CD4-positive, alpha-beta T cell treated with Interleukin-4 for 1 hour (primary cell): ENCODE measurements at regions not wholly inside any gene's neighbourhood (a gene's known extent, or its start where the extent isn't known, plus 50 kb on each side); places are given as distances from the start of the nearest gene placed in this dataset.

Experiments used
- DNase-seq, 2 donors: peaks; one replicate each; pipeline ENCODE4 v3.0.0-alpha.2; 2020 to 2022

DNA sequence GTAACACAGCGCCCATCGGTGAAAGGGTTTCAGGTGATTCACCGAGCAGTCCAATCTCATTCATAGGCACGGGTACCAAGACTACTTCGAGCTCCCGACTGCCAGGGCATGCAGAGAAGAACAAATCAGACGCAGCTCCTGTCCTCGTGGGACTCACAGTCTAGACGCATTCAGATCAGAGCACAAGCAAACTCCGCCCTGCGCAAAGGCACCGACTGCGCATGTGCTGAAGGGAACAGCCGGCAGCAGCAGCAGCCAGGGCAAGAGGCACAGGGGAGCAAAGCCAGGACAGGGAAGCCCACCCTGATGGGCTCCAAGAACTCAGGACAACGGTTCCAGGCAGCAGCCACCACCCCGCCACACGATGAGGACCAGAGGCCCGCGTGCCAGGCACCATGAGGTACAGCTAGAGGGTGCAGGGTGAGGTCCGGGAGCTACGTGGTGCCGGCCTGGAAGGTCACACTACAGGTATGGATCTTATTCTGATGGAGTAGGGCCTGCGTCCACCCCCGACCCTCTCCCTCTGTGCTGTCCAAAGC lies 315.7 kb downstream of the FOXL1 start:
- DNase-seq = no peak

DNA sequence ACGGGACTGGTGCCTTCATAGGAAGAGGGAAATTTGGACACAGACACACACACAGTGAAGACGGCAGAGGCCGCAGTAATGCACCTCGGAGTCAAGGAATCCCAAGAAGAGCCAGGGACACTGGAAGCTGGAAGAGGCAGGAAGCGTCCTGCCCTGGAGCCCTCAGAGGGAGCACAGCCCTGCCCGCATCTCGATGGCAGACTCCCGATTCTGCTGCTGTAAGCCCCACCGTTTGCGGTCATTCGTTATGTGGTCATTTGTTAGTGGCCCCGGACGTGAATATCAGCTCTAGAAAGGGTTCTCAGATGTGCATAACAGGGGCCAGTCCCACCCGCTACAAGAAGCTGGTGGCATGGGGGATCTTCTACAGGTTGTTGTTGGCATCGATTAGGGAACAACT lies 316.6 kb downstream of the FOXL1 start:
- no peak for DNase-seq

DNA sequence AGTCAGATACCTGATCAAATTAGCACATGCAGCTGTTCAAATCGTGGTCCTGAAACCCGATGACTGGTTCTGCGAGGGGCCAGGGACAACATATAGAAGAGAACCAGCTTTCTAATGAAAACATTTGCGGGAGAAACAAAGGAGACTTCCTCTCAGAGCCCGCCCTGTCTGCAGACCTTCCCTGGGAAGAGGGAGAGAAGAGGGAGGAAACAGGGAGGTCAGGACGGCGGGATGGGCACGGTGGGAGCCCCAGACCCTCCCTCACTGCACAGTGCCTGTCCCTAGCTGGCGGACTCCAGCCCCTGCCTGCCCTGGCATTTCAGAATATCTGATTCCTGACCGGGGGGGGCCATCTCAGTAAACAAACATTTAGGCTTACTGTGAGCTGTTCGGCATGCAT lies 317.3 kb downstream of the FOXL1 start:
- DNase-seq = no peak

DNA sequence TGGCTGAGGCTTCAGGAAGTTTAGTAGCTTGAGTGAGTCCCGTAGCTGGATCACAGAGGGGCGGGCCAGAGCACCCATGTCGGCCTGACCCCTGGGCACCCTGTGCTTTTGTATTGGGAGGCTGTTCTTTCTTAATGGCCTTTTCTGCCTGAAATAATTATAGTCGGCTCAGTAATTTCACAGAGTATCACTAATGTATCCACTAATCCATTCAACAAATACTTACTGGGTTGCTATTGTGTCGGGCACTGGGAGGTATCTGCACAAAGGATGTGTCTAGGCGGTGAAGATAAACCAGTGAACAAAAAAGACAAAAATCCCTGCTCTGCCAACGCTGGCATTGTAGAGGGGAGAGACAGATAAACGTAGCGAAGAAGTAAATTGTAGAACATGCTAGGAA lies 318.6 kb downstream of the FOXL1 start:
- no peak for DNase-seq

DNA sequence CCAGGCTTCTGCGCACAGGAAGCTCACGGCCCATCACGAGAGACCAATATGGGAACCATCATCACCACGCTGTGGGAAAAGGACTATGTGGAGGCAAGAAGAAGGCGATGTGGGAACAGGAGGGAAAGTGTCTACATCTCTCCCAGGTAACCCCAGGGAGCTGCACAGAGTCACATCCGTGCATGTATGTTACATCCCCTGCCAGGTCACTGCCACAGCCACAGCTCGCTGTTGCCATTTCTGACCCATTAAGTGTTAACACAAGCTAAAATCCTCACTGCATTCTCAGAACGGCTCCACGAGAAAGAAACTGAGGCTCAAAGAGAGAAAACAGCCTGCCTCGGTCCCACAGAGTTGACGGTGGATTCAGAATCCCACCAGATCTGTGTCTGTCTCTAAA lies 319.1 kb downstream of the FOXL1 start:
- DNase-seq = no peak

DNA sequence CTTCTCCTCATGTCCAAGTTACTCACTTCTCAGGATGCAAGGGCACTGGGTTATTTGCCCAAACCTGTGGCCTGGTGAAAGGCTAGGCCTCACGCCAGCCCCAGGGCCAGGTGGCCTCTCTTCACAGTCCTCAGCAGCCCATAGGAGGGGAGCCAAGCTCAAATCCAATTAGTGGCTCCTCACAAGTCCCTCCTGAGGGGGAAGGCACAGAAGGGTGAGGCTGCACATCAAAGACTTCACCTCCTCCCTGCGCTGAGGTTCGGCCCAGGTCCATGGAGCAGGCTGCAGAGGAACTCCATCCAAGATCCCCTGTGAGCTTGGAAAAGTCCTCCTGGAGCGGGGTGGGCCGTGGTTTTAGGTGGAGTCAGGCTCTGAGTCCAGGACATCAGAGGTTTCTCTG lies 320.0 kb downstream of the FOXL1 start:
- no peak for DNase-seq

DNA sequence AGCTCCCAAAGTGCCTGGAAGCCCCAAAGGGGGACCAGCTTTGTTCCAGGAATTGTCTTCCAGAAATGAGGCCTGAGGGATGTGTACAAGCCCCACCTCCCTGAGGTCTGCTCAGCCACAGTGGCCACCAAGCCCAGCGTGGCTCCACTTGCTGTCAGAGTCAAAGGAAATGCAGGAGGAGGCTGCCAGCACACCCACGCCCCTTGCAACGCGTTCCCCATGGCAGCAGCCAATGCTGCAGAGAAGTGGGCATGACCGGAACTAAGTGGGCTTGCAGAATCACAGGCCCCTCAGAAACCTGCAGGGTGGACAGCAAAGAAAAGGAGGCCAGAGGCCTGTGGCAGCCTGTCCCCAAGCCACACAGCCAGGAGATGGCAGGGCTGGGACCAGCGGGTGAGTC lies 320.8 kb downstream of the FOXL1 start:
- DNase-seq = no peak

DNA sequence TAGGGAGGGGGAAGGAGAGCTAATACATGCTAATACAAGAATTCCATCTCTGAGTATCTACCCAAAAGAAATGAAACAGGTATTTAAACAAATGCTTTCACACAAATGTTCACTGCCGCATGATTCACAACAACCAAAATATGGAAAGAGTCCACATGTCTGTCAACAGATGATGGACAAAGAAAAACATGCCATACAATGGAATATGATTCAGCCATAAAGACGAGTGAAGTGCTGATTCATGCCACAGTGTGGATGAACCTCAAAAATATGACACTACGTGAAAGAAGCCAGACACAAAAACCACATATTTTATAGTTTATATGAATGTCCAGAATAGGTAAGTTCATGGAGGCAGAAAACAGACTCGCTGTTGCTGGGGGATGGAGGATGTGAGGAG lies 321.4 kb downstream of the FOXL1 start:
- no peak for DNase-seq

DNA sequence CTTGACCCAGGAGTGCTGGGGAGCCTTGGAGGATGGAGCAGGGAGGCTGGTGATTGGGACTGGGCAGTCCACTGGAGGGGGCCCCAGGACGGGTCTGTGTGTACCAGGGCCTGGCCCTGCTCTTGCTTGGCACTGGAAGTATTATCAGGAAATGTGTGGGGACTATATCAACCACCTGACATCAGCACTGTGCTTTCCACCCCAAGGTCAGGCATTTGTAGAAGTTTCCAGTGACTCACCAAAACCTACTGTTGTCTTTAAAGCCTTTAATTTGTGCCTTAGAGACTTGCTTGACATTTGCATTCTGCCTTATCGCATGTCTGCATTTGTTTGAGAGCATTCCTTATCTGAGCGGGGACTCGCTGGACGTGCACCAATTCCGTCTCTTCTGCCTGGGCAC lies 323.1 kb downstream of the FOXL1 start:
- DNase-seq = no peak

DNA sequence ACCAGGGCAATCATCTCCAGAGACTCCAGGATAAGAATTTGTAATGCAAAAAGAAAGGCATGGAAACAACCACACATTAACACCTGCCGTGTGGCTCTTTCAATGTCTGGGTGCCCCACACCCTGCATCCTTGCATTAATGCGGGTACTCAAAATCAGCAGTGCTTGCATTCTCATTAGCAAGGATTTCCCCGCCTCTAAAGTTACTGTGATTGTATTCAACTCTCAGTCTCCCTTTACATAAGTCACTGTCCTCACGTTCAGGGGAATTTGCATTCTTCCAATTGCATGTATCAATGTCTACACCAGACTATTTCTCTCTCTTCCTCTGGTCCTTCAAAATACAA lies 324.3 kb downstream of the FOXL1 start:
- DNase-seq = no peak

DNA sequence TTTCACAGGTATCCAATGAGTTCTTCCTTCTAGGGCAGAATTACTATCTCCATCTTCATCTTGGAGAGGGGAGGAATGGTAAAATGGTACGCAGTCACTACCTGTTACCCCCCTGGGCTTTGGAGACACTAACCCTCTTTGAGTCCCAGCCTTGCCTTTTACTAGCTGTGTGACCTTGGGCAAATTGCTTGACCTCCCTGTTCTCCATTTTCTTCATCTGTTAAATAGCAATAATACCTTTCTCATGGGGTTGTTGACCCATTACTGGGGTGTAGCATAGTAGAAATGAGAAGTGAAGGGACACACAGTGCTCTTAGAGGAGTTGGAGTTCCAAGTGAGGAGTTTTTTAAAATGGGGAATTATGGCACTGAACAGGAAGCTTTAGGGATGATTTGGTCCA lies 324.7 kb downstream of the FOXL1 start:
- DNase-seq = no peak

DNA sequence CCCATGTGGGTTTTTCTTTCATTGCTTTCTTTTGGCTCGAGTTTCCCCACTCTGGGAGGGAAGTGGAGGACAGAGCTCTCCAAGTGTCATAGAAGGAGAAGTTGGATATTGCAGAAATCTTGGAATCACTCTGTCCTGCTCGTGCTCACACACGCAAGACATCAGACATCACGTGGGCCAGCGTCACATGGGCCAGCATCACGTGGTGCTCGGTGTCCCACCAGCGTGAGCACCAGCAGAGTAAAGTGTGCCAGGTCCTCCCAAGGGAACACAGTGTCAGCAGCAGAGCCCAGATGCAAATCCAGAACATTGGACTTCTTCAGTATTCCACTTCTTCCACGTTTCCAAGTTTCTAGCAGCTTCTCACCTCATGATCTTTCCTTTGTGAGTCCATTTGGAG lies 327.0 kb downstream of the FOXL1 start:
- DNase-seq = no peak

DNA sequence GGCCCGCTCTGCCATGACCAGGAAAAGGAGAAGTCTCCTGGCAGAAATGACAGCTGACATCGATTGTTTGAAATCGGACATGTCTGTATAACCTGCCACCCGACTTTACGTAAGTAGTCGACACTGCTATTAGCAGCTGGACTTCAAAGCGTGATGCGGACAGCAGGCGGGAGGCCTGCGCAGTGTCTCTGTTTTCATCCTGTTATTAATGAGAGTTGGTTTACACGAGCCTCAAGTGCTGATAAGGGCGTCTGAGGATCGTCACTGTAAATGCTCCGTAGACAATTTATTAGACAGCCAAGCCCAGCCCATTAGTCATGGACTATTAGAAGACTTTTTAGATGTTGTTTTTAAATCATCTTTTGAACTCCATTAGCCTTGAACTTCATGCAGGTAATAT lies 328.3 kb downstream of the FOXL1 start:
- no peak for DNase-seq

DNA sequence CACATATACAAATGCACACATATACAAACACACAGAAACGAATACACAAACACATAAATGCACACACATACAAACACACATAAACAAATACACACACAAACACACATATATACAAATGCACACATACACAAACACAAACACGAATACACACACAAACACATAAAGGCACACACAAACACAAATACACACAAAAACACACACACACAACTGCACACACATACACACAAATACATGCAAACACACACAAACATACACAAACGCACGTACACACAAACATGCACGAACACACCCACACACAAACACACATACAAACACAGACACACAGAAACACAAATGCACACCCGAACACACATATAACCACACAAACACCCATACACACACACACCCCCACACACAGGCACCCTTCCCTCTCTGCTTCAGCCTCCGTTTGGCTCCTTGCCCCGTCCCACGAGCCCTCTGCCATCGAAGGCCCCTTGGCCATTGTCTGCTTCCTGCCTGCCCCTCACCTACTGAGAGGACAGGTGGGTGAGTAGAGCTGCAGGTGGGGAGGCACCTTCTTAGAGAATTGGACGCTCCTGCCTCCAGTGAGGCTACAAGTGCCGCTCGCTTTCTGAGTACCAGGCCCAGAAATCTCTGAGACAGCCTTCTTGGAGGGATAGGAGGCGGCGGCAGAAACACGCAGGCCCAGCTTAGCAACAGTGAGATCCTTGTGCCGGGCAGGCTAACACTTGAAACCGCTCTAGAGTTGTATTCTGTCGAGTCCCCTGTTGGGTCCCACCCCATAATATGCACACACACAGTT lies 331.2 kb downstream of the FOXL1 start:
- DNase-seq = no peak

DNA sequence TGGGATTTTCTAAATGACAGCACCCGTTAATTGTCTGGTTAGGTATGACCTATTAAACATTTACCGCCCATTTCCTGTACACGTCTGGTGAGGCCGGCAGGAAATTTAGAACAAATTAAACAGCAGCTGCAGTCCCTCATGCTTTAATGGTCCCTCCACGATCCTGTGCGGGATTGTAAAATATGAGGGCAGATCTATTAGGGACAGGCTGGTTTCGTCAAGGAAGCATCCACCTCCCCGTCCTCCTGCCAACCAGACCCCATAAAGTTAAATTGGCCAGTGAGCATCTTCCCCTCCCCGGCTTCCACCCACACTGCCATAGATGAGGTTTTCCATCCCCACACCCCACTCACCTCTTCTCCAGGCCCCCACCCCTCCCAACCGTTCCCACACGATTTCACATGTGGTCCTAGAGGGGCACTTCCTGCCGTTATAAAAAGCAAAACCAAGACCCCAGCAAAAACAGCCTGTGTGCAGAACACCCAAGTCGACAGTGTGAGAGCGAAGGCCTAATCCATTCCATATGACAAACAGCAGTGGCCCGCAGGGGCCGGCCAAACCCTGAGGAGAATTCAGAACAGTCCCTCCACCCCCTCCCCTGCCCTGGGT lies 331.9 kb downstream of the FOXL1 start:
- no peak for DNase-seq

DNA sequence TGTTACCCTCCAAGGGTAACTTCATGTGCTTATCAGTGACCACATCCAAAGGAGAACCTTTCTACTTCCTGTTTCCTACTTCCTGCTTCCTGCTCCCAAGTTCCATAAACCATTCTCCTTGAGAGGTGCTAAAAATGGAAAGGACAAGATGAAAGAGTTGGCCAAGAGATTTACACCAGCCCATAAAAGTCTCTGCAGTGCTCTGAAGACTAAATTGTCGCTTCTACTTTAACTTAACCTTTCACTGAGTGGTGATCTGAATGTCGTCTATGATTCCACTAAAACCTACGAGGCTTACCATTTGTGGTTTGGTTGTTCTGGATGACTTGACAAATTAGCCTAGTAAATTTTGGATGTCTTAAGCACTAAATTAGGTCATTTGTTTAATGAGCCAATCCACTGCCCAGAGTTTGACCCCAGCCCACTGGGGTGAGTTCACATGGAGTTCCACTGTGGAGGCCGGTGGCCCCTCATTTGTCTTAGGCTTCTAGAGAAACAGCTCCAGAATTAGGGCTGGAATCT lies 333.1 kb downstream of the FOXL1 start:
- no peak for DNase-seq

DNA sequence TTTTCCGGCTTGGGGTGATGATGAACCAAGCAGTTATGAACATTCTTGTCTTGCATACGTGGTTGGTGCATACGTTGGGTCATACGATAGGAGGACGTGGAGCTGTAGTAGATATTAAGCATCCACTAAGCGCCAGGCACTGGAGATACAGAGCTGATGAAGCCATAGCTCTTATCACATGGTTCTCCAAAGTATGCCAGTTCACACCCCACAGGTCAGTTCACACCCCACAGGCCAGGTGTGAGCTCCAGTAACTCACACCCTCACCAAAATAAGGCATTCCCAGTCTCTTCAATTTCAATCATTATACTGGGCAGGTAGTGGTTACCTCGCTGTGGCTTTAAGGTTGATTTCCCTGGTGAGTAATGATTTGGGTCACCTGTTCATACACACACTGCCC lies 335.5 kb downstream of the FOXL1 start:
- DNase-seq = no peak

DNA sequence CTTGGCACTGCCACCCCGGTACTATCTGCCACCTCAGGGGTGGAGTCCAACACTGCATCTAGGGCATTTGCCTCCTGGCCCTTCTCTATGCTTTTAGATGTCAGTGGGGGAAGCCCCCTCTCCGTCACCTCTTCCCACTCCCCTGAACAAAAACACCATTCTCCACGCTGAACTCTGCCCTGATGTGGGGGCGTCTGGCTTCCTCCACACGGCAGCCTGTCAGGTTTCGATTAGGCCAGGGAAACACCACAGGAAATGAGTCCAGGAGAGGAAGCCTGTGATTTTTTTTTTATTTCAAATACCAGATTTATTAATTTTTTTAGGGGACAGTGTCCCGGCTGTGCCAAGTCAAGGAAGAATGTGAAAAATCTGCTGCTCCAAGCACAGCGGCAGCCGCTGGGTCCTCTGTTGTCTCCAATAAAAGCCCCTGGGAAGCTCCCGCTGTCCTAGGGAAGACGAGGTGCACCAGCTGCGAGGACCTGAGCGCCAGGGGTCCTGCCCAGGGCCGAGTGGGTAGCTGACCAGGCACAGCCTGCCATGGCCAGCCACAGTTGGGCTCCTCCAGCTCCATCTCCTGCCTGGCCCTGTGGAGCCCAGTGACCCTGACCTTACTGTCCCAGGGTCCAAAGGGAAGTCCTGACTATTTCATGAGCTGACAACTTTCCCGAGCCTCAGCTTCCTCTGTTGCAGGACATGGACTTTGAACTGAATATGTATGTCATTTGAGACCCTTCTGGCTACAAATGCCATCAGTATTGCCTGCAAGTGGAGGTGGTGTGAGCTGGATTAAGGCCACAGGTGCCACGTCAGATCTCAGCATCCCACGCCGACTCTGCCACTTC lies 336.7 kb downstream of the FOXL1 start:
- no peak for DNase-seq

DNA sequence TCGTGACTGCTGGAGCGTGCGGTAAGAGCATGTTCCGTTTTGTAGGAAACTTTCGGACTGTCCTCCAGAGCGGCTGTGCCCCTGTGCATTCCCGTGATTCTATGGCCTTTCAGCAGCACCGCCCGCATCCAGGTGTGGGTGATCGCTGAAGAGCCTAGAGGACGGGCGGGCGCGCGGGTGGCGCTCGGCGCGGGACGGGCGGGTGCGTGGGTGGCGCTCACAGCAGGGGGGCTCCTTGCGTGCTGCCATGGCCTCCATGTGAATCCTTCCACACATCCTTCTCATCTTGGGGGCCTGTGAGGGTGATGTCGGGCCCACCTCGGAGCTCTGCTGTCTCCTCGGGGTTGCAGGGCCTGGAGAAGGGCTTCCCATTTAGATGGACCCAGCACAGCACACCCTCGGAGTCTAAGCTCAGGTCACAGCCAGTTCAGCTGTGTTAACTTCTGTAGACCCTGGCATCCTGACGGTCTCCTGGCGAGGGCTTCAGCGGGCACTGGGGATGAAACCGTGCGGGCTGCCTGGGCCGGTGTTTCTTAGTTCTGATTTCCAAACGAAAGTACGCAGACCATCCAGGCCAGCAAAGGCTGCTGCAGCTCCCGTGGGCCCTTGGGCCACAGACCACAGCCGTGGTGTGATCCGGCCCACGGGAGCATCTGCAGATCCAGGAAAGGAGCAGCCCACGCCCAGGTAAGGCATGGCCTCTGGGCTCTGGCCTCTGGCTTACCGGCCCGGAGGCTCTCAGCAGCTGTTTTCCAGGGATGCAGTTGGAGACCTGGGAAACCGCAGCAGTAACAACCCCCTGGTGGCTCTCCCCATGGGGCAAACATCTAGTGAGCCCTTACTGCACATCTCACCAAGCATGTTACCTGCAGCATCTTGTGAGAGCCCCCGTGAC lies 339.4 kb downstream of the FOXL1 start:
- no peak for DNase-seq

DNA sequence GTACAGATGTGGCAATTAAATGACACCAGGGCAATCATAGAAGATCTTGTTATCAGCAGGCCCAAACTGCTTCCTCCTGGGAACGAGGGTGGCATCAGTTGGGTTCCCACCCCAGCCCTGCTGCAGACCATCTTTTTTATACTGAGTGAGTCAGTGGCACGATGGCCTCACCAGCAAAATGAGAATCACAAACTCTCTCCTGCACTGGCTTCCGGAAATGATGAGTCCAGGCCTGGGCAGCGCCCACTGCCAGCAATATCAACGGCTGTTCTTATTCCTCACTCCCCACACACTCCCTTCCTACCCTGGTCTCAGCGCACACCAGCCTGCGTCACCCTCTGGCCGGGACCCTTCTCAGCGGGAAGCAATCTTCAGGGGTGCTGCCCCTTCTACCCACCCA lies 340.3 kb downstream of the FOXL1 start:
- no peak for DNase-seq

DNA sequence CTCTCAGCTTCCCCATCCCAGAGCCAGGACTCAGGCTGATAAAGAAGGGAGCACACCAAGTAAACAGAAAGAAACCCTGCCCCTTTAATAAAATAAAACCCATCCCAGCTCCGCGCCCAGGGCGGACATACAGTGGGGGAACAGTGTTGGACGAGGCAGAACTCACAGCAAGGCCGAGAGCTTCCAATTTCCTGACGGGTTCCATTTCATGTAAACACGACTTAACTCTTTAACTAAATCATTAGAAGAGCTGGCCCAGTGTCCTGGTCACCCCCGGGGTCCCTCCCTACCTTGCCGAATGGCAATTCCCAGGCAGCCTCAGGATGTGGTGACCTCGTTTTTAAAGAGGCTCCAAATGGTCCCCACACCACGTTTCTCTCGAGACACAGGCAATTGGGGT lies 340.7 kb downstream of the FOXL1 start:
- no peak for DNase-seq

DNA sequence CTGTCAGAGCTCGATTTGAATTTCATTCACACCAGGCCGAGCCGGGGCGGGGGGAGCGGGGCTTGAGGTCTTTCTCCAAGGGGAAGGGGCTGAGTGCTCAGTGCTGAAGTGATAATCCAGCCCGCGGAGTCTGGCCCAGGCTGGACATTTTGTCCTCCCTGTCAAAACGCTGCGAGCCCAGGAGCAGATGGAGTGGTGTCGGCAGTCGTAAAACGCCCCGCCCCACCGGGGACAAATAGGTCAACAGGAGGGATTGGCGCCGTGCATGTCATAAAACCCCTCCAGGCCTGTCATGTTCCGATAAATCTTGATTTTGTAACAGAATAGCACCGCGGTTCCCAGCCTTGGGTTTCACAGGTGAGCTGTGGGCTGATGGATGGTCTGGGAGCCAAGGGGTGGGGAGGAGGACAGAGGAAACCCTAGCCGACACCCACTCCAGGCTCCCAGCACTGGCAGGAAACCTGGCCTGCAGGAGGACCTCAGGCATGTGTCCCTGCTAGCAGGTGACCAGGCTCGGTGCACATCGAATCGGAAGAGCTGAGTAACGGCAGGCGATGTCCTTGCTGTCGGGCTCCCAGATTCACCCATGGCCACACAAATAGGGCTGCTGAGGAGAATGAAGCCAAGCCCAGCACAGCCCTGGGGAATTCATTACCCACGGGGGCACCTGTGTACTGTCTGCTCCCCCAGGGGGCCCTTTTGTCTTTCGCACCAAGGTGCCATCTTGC lies 341.4 kb downstream of the FOXL1 start:
- no peak for DNase-seq
